ENCODE measurements at regions not wholly inside any gene's neighbourhood (a gene's known extent, or its start where the extent isn't known, plus 50 kb on each side); places are given as distances from the start of the nearest gene placed in this dataset.
"Not testable (repeated sequence)": the region's sequence is repeated elsewhere in the genome, so short reads cannot be mapped to it uniquely, and the experiment has no call there.

- POLR2A ChIA-PET: no interaction called here
- DNase-seq (no peak), ATAC-seq (no peak)
- CTCF ChIA-PET: interaction anchor here (0.8 to 1.6 kb wide), 3 partner anchors 8 to 315 kb away, joined by 3 to 5 read pairs (median 4); no protein-coding TSS in a partner anchor
- no peaks in the 10 kb centered on the region for H3K36me3 Mint-ChIP-seq (ENCODE audit: low read depth)
- H3K27ac Mint-ChIP-seq: no peak overlapping the region
- H3K4me1 Mint-ChIP-seq: no peaks in the 10 kb centered on the region
- no peak overlapping the region for H3K4me3 Mint-ChIP-seq
- peaks cover 2% of the 10 kb centered on the region for H3K27me3 Mint-ChIP-seq
- intact Hi-C loops (cut with DNase I, micrococcal nuclease): no loop called here
- H3K9me3 Mint-ChIP-seq (ENCODE audit: low read depth): no peaks in the 10 kb centered on the region
Observed at GRCh38 chr6:150499882-150500312, 99.8 kb upstream of the PLEKHG1 start.

GRCh38 chr6:150500568-150500967 is 99.1 kb upstream of the PLEKHG1 start:
- H3K36me3 Mint-ChIP-seq (ENCODE audit: low read depth); H3K4me3 Mint-ChIP-seq; POLR2A ChIA-PET; H3K27me3 Mint-ChIP-seq; H3K9me3 Mint-ChIP-seq (ENCODE audit: low read depth); intact Hi-C loops (cut with DNase I, micrococcal nuclease); H3K27ac Mint-ChIP-seq; CTCF ChIA-PET; H3K4me1 Mint-ChIP-seq; DNase-seq; ATAC-seq: not testable (repeated sequence)

GRCh38 chr6:150503041-150503440 is 96.6 kb upstream of the PLEKHG1 start:
- ChIA-PET CTCF (no interaction called here), POLR2A (no interaction called here)
- H3K36me3 Mint-ChIP-seq (ENCODE audit: low read depth): no peaks in the 10 kb centered on the region
- no peak overlapping the region for H3K4me3 Mint-ChIP-seq
- H3K4me1 Mint-ChIP-seq: no peaks in the 10 kb centered on the region
- DNase-seq: no peak
- no peaks in the 10 kb centered on the region for H3K9me3 Mint-ChIP-seq (ENCODE audit: low read depth)
- no peak overlapping the region for H3K27ac Mint-ChIP-seq
- intact Hi-C loops (cut with DNase I, micrococcal nuclease): no loop called here
- peak; percentile 26 for ATAC-seq
- H3K27me3 Mint-ChIP-seq: peaks cover 4% of the 10 kb centered on the region

GRCh38 chr6:150503586-150504339 is 95.9 kb upstream of the PLEKHG1 start:
- no peak overlapping the region for H3K4me3 Mint-ChIP-seq
- no peak overlapping the region for H3K27ac Mint-ChIP-seq
- H3K4me1 Mint-ChIP-seq: no peaks in the 10 kb centered on the region
- H3K36me3 Mint-ChIP-seq (ENCODE audit: low read depth): no peaks in the 10 kb centered on the region
- intact Hi-C loops (cut with DNase I, micrococcal nuclease): no loop called here
- ChIA-PET POLR2A (no interaction called here), CTCF (no interaction called here)
- DNase-seq: no peak
- ATAC-seq: peak; percentile 30
- H3K9me3 Mint-ChIP-seq (ENCODE audit: low read depth): no peaks in the 10 kb centered on the region
- H3K27me3 Mint-ChIP-seq: peaks cover 4% of the 10 kb centered on the region

- DNase-seq; H3K4me1 Mint-ChIP-seq; H3K27ac Mint-ChIP-seq; POLR2A ChIA-PET; H3K27me3 Mint-ChIP-seq; ATAC-seq; H3K9me3 Mint-ChIP-seq (ENCODE audit: low read depth); intact Hi-C loops (cut with DNase I, micrococcal nuclease); H3K36me3 Mint-ChIP-seq (ENCODE audit: low read depth); H3K4me3 Mint-ChIP-seq; CTCF ChIA-PET: not testable (repeated sequence)
Observed at GRCh38 chr6:150507361-150507760, 92.3 kb upstream of the PLEKHG1 start.

- Mint-ChIP-seq H3K36me3 (ENCODE audit: low read depth) (no peaks in the 10 kb centered on the region), H3K27me3 (peaks cover 2% of the 10 kb centered on the region), H3K27ac (no peak overlapping the region), H3K9me3 (ENCODE audit: low read depth) (no peaks in the 10 kb centered on the region), H3K4me3 (no peak overlapping the region), H3K4me1 (no peaks in the 10 kb centered on the region)
- CTCF ChIA-PET: interaction anchor here (1.1 to 1.2 kb wide), 3 partner anchors 32 to 305 kb away, joined by 3 read pairs; no protein-coding TSS in a partner anchor
- no peak for DNase-seq
- POLR2A ChIA-PET: no interaction called here
- ATAC-seq: no peak
- intact Hi-C loops (cut with DNase I, micrococcal nuclease): no loop called here
Observed at GRCh38 chr6:150510576-150510975, 89.1 kb upstream of the PLEKHG1 start.

- DNase-seq (no peak), ATAC-seq (no peak)
- no peaks in the 10 kb centered on the region for H3K36me3 Mint-ChIP-seq (ENCODE audit: low read depth)
- no peak overlapping the region for H3K27ac Mint-ChIP-seq
- peaks cover 2% of the 10 kb centered on the region for H3K27me3 Mint-ChIP-seq
- H3K4me1 Mint-ChIP-seq: no peaks in the 10 kb centered on the region
- POLR2A ChIA-PET: no interaction called here
- CTCF ChIA-PET: interaction anchor here (1.1 kb wide), 1 partner anchor 93 kb away, joined by 3 read pairs; no protein-coding TSS in a partner anchor
- intact Hi-C loops (cut with DNase I, micrococcal nuclease): no loop called here
- no peaks in the 10 kb centered on the region for H3K9me3 Mint-ChIP-seq (ENCODE audit: low read depth)
- no peak overlapping the region for H3K4me3 Mint-ChIP-seq
Observed at GRCh38 chr6:150511313-150511712, 88.4 kb upstream of the PLEKHG1 start.

- H3K9me3 Mint-ChIP-seq (ENCODE audit: low read depth): no peaks in the 10 kb centered on the region
Observed at GRCh38 chr6:150514806-150515380, 84.8 kb upstream of the PLEKHG1 start.

GRCh38 chr6:150516199-150516598 is 83.5 kb upstream of the PLEKHG1 start:
- no peak overlapping the region for H3K4me3 Mint-ChIP-seq
- intact Hi-C loops (cut with DNase I, micrococcal nuclease): no loop called here
- H3K36me3 Mint-ChIP-seq (ENCODE audit: low read depth): no peaks in the 10 kb centered on the region
- H3K4me1 Mint-ChIP-seq: no peaks in the 10 kb centered on the region
- POLR2A ChIA-PET: no interaction called here
- no peak for ATAC-seq
- H3K9me3 Mint-ChIP-seq (ENCODE audit: low read depth): no peaks in the 10 kb centered on the region
- H3K27ac Mint-ChIP-seq: no peak overlapping the region
- H3K27me3 Mint-ChIP-seq: peaks cover 2% of the 10 kb centered on the region
- CTCF ChIA-PET: no interaction called here
- DNase-seq: no peak

More at GRCh38 chr6:150514806-150515380, 84.8 kb upstream of the PLEKHG1 start:
- intact Hi-C loops (cut with DNase I, micrococcal nuclease): no loop called here
- Mint-ChIP-seq H3K27ac (no peak overlapping the region), H3K4me1 (no peaks in the 10 kb centered on the region), H3K4me3 (no peak overlapping the region), H3K27me3 (peaks cover 2% of the 10 kb centered on the region), H3K36me3 (ENCODE audit: low read depth) (no peaks in the 10 kb centered on the region)
- ChIA-PET CTCF (no interaction called here), POLR2A (no interaction called here)
- no peak for DNase-seq
- ATAC-seq: no peak

- H3K4me1 Mint-ChIP-seq: no peaks in the 10 kb centered on the region
- H3K4me3 Mint-ChIP-seq: no peak overlapping the region
- no peak overlapping the region for H3K27ac Mint-ChIP-seq
- peak; percentile 39 for ATAC-seq
- no peaks in the 10 kb centered on the region for H3K36me3 Mint-ChIP-seq (ENCODE audit: low read depth)
- H3K9me3 Mint-ChIP-seq (ENCODE audit: low read depth): no peaks in the 10 kb centered on the region
- DNase-seq: no peak
- ChIA-PET CTCF (no interaction called here), POLR2A (no interaction called here)
- intact Hi-C loops (cut with DNase I, micrococcal nuclease): no loop called here
- peaks cover 2% of the 10 kb centered on the region for H3K27me3 Mint-ChIP-seq
Observed at GRCh38 chr6:150517175-150517574, 82.5 kb upstream of the PLEKHG1 start.

- H3K36me3 Mint-ChIP-seq (ENCODE audit: low read depth): no peaks in the 10 kb centered on the region
- intact Hi-C loops (cut with DNase I, micrococcal nuclease): no loop called here
- POLR2A ChIA-PET: no interaction called here
- no peaks in the 10 kb centered on the region for H3K9me3 Mint-ChIP-seq (ENCODE audit: low read depth)
- no peak overlapping the region for H3K4me3 Mint-ChIP-seq
- H3K27me3 Mint-ChIP-seq: peaks cover 3% of the 10 kb centered on the region
- H3K27ac Mint-ChIP-seq: no peak overlapping the region
- DNase-seq: no peak
- ATAC-seq: no peak
- CTCF ChIA-PET: interaction anchor here (0.6 to 1.5 kb wide), 3 partner anchors 8 to 103 kb away, joined by 3 to 4 read pairs (median 3); no protein-coding TSS in a partner anchor
- no peaks in the 10 kb centered on the region for H3K4me1 Mint-ChIP-seq
Observed at GRCh38 chr6:150521482-150521881, 78.2 kb upstream of the PLEKHG1 start.

- H3K36me3 Mint-ChIP-seq (ENCODE audit: low read depth); POLR2A ChIA-PET; ATAC-seq; H3K4me1 Mint-ChIP-seq; H3K27ac Mint-ChIP-seq; CTCF ChIA-PET; DNase-seq; intact Hi-C loops (cut with DNase I, micrococcal nuclease); H3K27me3 Mint-ChIP-seq; H3K9me3 Mint-ChIP-seq (ENCODE audit: low read depth); H3K4me3 Mint-ChIP-seq: not testable (repeated sequence)
Observed at GRCh38 chr6:150523216-150523615, 76.5 kb upstream of the PLEKHG1 start.
